HCT116 (cell line): ENCODE measurements at regions not wholly inside any gene's neighbourhood (a gene's known extent, or its start where the extent isn't known, plus 50 kb on each side); places are given as distances from the start of the nearest gene placed in this dataset.

ENCODE experiments used
- ATAC-seq: fragments of 200-7000 bp; cut with Tn5 transposase; 2 replicates; pipeline ENCODE4 v1.9.1; 2020; ENCODE audit warnings: mild to moderate bottlenecking, moderate library complexity
- BruUV-seq: library from RNA; stranded (reverse); fragments of 400-500 nt; replicated peaks from 2 replicates; lab custom pipeline; 2021; lab: Mats Ljungman, UMichigan
- CTCF ChIA-PET: fragments of 300-600 bp; sonication (Branson Sonifier 250); formaldehyde crosslinking; loops from one replicate; lab custom pipeline; 2021; ENCODE audit warnings: antibody characterized with exemption; lab: Charles Lee
- POLR2A ChIA-PET: fragments of 300-600, 350-600 bp; sonication (Branson Sonifier 250); formaldehyde crosslinking; loops from one replicate; lab custom pipeline; 2021; ENCODE audit warnings: antibody characterized with exemption; lab: Charles Lee
- RAD21 ChIA-PET, 2 experiments: fragments of 300-600 bp; sonication (Branson Sonifier 250); formaldehyde crosslinking; loops; one replicate each; lab custom pipeline; 2023; ENCODE audit warnings: low total read pairs in 2 of 2; ENCODE audit not compliant: uncharacterized antibody in 2 of 2, unreplicated experiment in 2 of 2, low non-redundant PET in 1 of 2; lab: Charles Lee
- DNase-seq: peaks from one replicate; pipeline ENCODE4 v3.0.0-alpha.2; 2010; ENCODE audit warnings: low read depth, low spot score
- H2AFZ ChIP-seq: fragments of 200-600 bp; shearing (Covaris generic), sonication (generic); 2 replicates; pipeline ENCODE4 v1.6.1; 2017; ENCODE audit warnings: low read depth, mixed run types, mixed read lengths, antibody characterized with exemption, low read length; ENCODE audit not compliant: poor library complexity, severe bottlenecking
- H3K27ac ChIP-seq: 2 replicates; pipeline ENCODE4 v1.5.1; 2012; ENCODE audit warnings: low read depth, low read length
- H3K27me3 ChIP-seq: fragments of 200-600 bp; sonication (generic); 2 replicates; pipeline ENCODE4 v1.6.1; 2016; ENCODE audit warnings: mixed run types, low read length, mixed read lengths; ENCODE audit not compliant: insufficient read depth
- H3K36me3 ChIP-seq, 2 experiments: fragments of 200-500 bp in 1 of 2; fragments of 200-600 bp in 1 of 2; sonication (Bioruptor generic) in 1 of 2; sonication (generic) in 1 of 2; 2 replicates each; pipeline versions ENCODE4 v1.5.1 to v1.6.1; 2014 to 2016; ENCODE audit warnings: low read length in 2 of 2, inconsistent platforms in 1 of 2, mixed read lengths in 1 of 2, mixed run types in 1 of 2; ENCODE audit not compliant: insufficient read depth in 2 of 2, control insufficient read depth in 1 of 2
- H3K4me1 ChIP-seq, 2 experiments: fragments of 200-600 bp in 1 of 2; sonication (generic) in 1 of 2; 2 replicates each; pipeline versions ENCODE4 v1.5.1 to v1.6.1; 2012 to 2017; ENCODE audit warnings: low read length in 2 of 2, inconsistent platforms in 1 of 2, mild to moderate bottlenecking in 1 of 2, mixed read lengths in 1 of 2, mixed run types in 1 of 2, moderate library complexity in 1 of 2; ENCODE audit not compliant: insufficient read depth in 2 of 2, control insufficient read depth in 1 of 2
- H3K4me2 ChIP-seq: fragments of 200-600 bp; sonication (generic); 2 replicates; pipeline ENCODE4 v1.6.1; 2017; ENCODE audit warnings: mixed run types, low read length, mixed read lengths
- H3K4me3 ChIP-seq, 2 experiments: fragments of 200-600 bp in 1 of 2; sonication (generic) in 1 of 2; replicated peaks in 1 of 2; 2 replicates each; pipeline ENCODE4 v1.5.1; 2011 to 2016; ENCODE audit warnings: low read length in 2 of 2, control low read depth in 1 of 2, low read depth in 1 of 2, mild to moderate bottlenecking in 1 of 2, mixed read lengths in 1 of 2, mixed run types in 1 of 2
- H3K79me2 ChIP-seq: fragments of 200-600 bp; sonication (generic); 2 replicates; pipeline ENCODE4 v1.6.1; 2017; ENCODE audit warnings: mild to moderate bottlenecking, mixed run types, low read length, moderate library complexity, mixed read lengths; ENCODE audit not compliant: insufficient read depth
- H3K9ac ChIP-seq: fragments of 200-600 bp; sonication (generic); 2 replicates; pipeline ENCODE4 v1.6.1; 2016; ENCODE audit warnings: low read length, mixed read lengths
- H3K9me2 ChIP-seq: fragments of 200-600 bp; sonication (generic), shearing (Covaris generic); 2 replicates; pipeline ENCODE4 v1.6.1; 2017; ENCODE audit warnings: mixed run types, mild to moderate bottlenecking, moderate library complexity; ENCODE audit not compliant: insufficient read depth
- H3K9me3 ChIP-seq, 2 experiments: fragments of 200-500 bp in 1 of 2; fragments of 200-600 bp in 1 of 2; sonication (Bioruptor generic) in 1 of 2; sonication (generic) in 1 of 2; 2 replicates each; pipeline ENCODE4 v1.6.1; 2014 to 2017; ENCODE audit warnings: low read length in 2 of 2, mixed read lengths in 2 of 2, inconsistent platforms in 1 of 2, low read depth in 1 of 2, mild to moderate bottlenecking in 1 of 2, mixed run types in 1 of 2, moderate library complexity in 1 of 2; ENCODE audit not compliant: control insufficient read depth in 1 of 2, insufficient read depth in 1 of 2
- H4K20me1 ChIP-seq: fragments of 200-600 bp; sonication (generic), shearing (Covaris generic); 2 replicates; pipeline ENCODE4 v1.6.1; 2017; ENCODE audit warnings: mixed run types, mild to moderate bottlenecking, moderate library complexity; ENCODE audit not compliant: insufficient read depth
- CBX3 ChIP-seq: IDR thresholded peaks from 2 replicates; pipeline ENCODE4 v1.6.1; 2012; ENCODE audit warnings: low read depth
- CEBPB ChIP-seq: IDR thresholded peaks from 2 replicates; pipeline ENCODE4 v1.6.1; 2012; ENCODE audit warnings: low read depth
- ELF1 ChIP-seq: IDR thresholded peaks from 2 replicates; pipeline ENCODE4 v1.6.1; 2012; ENCODE audit warnings: low read depth, borderline replicate concordance
- EZH2 ChIP-seq: fragments of 200-600 bp; sonication (generic); IDR thresholded peaks from 2 replicates; pipeline ENCODE4 v1.6.1; 2017; ENCODE audit warnings: antibody characterized with exemption, mixed run types
- FOSL1 ChIP-seq: IDR thresholded peaks from 2 replicates; pipeline ENCODE4 v1.6.1; 2012; ENCODE audit warnings: low read depth
- JUND ChIP-seq: IDR thresholded peaks from 2 replicates; pipeline ENCODE4 v1.6.1; 2012
- RAD21 ChIP-seq: IDR thresholded peaks from 2 replicates; pipeline ENCODE4 v1.6.1; 2012; ENCODE audit warnings: low read depth, mild to moderate bottlenecking
- SRF ChIP-seq: IDR thresholded peaks from 2 replicates; pipeline ENCODE4 v1.6.1; 2012; ENCODE audit warnings: low read depth
- TCF7L2 ChIP-seq: IDR thresholded peaks from 2 replicates; pipeline ENCODE4 v1.7.0; 2011; ENCODE audit warnings: borderline replicate concordance, inconsistent platforms; ENCODE audit not compliant: insufficient read depth, insufficient read length; ENCODE audit errors: extremely low read depth
- ZFX ChIP-seq: fragments of 450-650 bp; IDR thresholded peaks from 2 replicates; pipeline ENCODE4 v1.6.1; 2017
- ZNF274 ChIP-seq: fragments of 200-500 bp; sonication (Bioruptor generic); IDR thresholded peaks from 2 replicates; pipeline ENCODE4 v1.6.1; 2014; ENCODE audit warnings: mild to moderate bottlenecking, low read depth, low read length, inconsistent platforms
- intact Hi-C: fragments of 100-400 bp; cut with micrococcal nuclease; formaldehyde crosslinking; loops from 2 replicates; pipeline ENCODE4 v1.10.0; 2022
- TF ChIP-seq, protein P1 (sequence below): IDR thresholded peaks from 2 replicates; pipeline ENCODE4 v1.6.1; 2012
- TF ChIP-seq, protein P2 (sequence below): IDR thresholded peaks from 2 replicates; pipeline ENCODE4 v1.6.1; 2011; ENCODE audit warnings: mild to moderate bottlenecking, low read length, moderate library complexity; ENCODE audit not compliant: insufficient replicate concordance; ENCODE audit errors: extremely low read depth
- TF ChIP-seq, protein P3 (sequence below): IDR thresholded peaks from 2 replicates; pipeline ENCODE4 v1.6.1; 2012
- TF ChIP-seq, protein P4 (sequence below): IDR thresholded peaks from 2 replicates; pipeline ENCODE4 v1.6.1; 2012; ENCODE audit warnings: low read depth
- TF ChIP-seq, protein P5 (sequence below), 3 experiments: fragments of 200-600 bp in 1 of 3; sonication (generic) in 1 of 3; IDR thresholded peaks in 2 of 3; conservative IDR thresholded peaks in 1 of 3; 2 replicates each; pipeline ENCODE4 v1.5.1; 2012 to 2017; ENCODE audit warnings: low read depth in 2 of 3, low read length in 2 of 3, antibody characterized with exemption in 1 of 3, borderline replicate concordance in 1 of 3, control low read depth in 1 of 3, mild to moderate bottlenecking in 1 of 3, mixed read lengths in 1 of 3, mixed run types in 1 of 3, moderate library complexity in 1 of 3; ENCODE audit not compliant: insufficient read depth in 1 of 3

DNA sequence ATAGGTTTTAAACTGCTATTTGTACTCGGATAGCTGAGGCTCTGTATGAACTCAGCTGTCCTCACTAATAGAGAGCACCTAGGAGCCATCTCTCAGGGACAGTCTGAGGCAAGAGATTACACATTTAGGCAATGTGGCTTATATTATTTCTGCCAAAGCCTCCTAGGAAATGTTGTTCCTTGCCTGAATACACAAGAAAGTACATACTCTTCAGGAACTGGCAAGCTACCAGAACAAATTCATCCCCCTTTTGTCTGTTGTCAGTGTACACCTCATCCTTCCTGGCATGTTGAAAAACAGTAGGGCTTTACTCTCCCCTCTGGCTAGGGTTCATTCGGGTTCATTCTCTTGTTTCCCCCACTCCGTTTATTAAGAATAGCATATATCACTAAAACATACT is 615.9 kb upstream of the FAT3 start (continued):
- TF ChIP-seq, protein P1, sequence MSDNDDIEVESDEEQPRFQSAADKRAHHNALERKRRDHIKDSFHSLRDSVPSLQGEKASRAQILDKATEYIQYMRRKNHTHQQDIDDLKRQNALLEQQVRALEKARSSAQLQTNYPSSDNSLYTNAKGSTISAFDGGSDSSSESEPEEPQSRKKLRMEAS, result no peak
- no peak for TF ChIP-seq EZH2
- TF ChIP-seq, protein P2, sequence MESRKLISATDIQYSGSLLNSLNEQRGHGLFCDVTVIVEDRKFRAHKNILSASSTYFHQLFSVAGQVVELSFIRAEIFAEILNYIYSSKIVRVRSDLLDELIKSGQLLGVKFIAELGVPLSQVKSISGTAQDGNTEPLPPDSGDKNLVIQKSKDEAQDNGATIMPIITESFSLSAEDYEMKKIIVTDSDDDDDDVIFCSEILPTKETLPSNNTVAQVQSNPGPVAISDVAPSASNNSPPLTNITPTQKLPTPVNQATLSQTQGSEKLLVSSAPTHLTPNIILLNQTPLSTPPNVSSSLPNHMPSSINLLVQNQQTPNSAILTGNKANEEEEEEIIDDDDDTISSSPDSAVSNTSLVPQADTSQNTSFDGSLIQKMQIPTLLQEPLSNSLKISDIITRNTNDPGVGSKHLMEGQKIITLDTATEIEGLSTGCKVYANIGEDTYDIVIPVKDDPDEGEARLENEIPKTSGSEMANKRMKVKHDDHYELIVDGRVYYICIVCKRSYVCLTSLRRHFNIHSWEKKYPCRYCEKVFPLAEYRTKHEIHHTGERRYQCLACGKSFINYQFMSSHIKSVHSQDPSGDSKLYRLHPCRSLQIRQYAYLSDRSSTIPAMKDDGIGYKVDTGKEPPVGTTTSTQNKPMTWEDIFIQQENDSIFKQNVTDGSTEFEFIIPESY, result no peak

DNA sequence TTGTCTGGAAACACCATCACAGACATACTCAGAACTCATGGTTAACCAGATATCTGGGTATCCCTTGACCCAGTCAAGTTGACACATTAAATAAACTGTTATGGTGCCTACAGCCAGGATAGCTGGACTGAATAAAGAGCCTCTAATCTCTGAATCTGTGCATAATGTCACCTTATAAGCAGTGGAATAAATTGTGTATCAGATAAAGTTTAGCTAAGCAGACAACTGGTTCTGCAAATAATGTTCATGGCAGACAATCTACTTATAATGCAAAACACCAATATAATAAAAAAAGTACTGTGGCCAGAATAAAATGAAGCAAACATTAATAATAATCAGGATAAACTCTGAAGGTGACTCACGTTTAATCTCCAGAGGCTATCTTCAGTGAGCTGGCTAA is 628.5 kb upstream of the FAT3 start:
- no peaks in the 10 kb centered on the region for H4K20me1 ChIP-seq
- no peaks in the 10 kb centered on the region for H3K9me2 ChIP-seq
- ChIA-PET CTCF (no interaction called here), POLR2A (no interaction called here), RAD21 (no interaction called here)
- no peak overlapping the region for H3K9ac ChIP-seq
- intact Hi-C loops, result no loop called here
- BruUV-seq, result no TSS peak
- DNase-seq, result no peak
- no peaks in the 10 kb centered on the region for H3K4me1 ChIP-seq
- ATAC-seq, result no peak
- H3K27ac ChIP-seq, result no peak overlapping the region
- H3K4me2 ChIP-seq, result no peak overlapping the region
- no peaks in the 10 kb centered on the region for H3K36me3 ChIP-seq
- H3K4me3 ChIP-seq, result no peak overlapping the region
- no peak overlapping the region for H2AFZ ChIP-seq
- no peaks in the 10 kb centered on the region for H3K27me3 ChIP-seq
- H3K79me2 ChIP-seq, result no peaks in the 10 kb centered on the region
- peaks cover 7 to 30% of the 10 kb centered on the region in 2 experiments; a peak in 2 of 4 replicates for H3K9me3 ChIP-seq
- TF ChIP-seq SRF (no peak), JUND (no peak), CBX3 (no peak), ZNF274 (no peak), TCF7L2 (no peak), RAD21 (no peak), ELF1 (no peak), FOSL1 (no peak), ZFX (no peak), CEBPB (no peak)
- TF ChIP-seq, protein P1, result no peak
- TF ChIP-seq, protein P3, sequence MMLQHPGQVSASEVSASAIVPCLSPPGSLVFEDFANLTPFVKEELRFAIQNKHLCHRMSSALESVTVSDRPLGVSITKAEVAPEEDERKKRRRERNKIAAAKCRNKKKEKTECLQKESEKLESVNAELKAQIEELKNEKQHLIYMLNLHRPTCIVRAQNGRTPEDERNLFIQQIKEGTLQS, result no peak
- TF ChIP-seq, protein P4, sequence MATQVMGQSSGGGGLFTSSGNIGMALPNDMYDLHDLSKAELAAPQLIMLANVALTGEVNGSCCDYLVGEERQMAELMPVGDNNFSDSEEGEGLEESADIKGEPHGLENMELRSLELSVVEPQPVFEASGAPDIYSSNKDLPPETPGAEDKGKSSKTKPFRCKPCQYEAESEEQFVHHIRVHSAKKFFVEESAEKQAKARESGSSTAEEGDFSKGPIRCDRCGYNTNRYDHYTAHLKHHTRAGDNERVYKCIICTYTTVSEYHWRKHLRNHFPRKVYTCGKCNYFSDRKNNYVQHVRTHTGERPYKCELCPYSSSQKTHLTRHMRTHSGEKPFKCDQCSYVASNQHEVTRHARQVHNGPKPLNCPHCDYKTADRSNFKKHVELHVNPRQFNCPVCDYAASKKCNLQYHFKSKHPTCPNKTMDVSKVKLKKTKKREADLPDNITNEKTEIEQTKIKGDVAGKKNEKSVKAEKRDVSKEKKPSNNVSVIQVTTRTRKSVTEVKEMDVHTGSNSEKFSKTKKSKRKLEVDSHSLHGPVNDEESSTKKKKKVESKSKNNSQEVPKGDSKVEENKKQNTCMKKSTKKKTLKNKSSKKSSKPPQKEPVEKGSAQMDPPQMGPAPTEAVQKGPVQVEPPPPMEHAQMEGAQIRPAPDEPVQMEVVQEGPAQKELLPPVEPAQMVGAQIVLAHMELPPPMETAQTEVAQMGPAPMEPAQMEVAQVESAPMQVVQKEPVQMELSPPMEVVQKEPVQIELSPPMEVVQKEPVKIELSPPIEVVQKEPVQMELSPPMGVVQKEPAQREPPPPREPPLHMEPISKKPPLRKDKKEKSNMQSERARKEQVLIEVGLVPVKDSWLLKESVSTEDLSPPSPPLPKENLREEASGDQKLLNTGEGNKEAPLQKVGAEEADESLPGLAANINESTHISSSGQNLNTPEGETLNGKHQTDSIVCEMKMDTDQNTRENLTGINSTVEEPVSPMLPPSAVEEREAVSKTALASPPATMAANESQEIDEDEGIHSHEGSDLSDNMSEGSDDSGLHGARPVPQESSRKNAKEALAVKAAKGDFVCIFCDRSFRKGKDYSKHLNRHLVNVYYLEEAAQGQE, result no peak
- TF ChIP-seq, protein P5, sequence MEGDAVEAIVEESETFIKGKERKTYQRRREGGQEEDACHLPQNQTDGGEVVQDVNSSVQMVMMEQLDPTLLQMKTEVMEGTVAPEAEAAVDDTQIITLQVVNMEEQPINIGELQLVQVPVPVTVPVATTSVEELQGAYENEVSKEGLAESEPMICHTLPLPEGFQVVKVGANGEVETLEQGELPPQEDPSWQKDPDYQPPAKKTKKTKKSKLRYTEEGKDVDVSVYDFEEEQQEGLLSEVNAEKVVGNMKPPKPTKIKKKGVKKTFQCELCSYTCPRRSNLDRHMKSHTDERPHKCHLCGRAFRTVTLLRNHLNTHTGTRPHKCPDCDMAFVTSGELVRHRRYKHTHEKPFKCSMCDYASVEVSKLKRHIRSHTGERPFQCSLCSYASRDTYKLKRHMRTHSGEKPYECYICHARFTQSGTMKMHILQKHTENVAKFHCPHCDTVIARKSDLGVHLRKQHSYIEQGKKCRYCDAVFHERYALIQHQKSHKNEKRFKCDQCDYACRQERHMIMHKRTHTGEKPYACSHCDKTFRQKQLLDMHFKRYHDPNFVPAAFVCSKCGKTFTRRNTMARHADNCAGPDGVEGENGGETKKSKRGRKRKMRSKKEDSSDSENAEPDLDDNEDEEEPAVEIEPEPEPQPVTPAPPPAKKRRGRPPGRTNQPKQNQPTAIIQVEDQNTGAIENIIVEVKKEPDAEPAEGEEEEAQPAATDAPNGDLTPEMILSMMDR (IDR thresholded peaks at IDR 0.05 in 2 of 3, conservative IDR thresholded peaks at IDR 0.05 in 1 of 3; ENCODE audit: borderline replicate concordance in 1 of 3, insufficient read depth in 1 of 3, low read depth in 2 of 3, low read length in 2 of 3), result no peak
